ENCODE measurements at regions not wholly inside any gene's neighbourhood (a gene's known extent, or its start where the extent isn't known, plus 50 kb on each side); places are given as distances from the start of the nearest gene placed in this dataset.

DNA sequence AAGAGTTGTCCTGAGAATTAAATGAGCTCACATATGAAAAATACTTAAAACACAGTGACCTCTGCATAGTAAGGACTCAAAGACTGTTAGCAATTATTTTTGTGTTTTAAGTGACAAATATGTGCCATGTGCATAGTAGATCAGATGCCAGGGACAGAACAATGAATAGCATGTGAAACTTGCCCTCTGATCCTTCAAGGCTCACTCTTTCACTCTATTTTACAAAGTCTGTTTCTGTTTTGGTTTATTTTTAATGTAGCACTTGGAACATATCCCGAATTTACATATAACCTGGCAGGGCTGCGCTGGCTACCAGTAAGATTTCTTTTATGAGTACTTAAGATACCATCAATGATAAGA is 135.5 kb upstream of the TNFAIP3 start:
- Mint-ChIP-seq H3K27ac (no peak overlapping the region), H3K4me3 (no peak overlapping the region), H3K4me1 (ENCODE audit: low read depth) (peaks cover 14% of the 10 kb centered on the region), H3K27me3 (ENCODE audit: low read depth) (peaks cover 13% of the 10 kb centered on the region), H3K9me3 (no peaks in the 10 kb centered on the region), H3K36me3 (ENCODE audit: insufficient read depth in 2 of 2) (no peaks in the 10 kb centered on the region)
- no peak for ATAC-seq (replicated peaks in 1 of 2)
- DNase-seq, result no peak

DNA sequence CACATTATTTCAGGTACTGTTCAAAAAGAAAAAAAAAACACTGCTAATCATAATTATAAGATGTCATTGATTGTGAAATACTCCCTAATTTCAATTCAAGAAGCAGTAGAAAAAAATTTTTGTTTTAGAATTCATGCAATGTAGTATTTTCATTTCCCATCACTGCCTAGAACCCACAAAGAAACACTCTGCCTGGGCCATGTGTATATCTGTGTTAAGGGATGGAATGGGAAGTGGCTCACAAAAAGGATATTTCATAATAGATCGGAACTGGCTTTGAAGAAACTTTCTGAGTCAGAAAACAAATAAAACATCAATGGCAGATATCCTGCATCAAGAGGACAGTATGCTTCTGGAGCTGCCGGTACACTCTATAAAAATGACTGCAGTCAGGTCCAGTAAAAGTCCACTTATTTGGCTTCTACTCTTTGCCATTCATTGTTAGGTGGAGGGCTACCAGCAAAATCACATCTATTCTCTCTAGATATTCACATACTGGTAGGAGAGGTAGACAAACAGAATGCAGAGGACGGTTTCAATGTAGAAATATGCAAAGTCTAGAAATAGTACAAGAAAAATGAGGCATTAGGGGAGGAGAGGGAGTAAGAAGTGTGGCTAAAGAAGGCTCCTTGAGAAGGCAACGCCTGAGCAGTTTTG is 135.0 kb upstream of the TNFAIP3 start:
- Mint-ChIP-seq H3K36me3 (ENCODE audit: insufficient read depth in 2 of 2) (no peaks in the 10 kb centered on the region), H3K9me3 (no peaks in the 10 kb centered on the region), H3K4me1 (ENCODE audit: low read depth) (peaks cover 19% of the 10 kb centered on the region), H3K27ac (no peak overlapping the region), H3K4me3 (no peak overlapping the region), H3K27me3 (ENCODE audit: low read depth) (peaks cover 12% of the 10 kb centered on the region)
- DNase-seq, result no peak
- no peak for ATAC-seq (replicated peaks in 1 of 2)

DNA sequence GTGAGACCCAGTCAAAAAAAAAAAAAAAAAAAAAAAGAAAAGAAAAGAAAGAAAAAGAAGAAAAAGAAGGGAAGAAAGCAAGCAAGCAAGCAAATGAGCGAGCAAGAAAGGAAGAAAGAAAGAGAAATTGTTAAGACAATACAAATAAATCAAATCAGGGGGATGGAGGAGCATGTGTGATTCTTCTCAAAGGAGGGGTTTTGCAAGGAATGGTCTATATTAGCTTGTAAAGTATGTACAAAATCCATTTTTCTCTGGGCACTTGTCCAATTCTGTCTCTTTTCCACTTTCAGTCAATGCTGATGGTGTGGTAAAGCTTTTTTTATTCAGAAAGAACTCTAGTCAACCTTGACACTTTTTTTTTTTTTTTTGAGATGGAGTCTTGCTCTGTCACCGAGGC is 133.7 kb upstream of the TNFAIP3 start:
- Mint-ChIP-seq H3K9me3 (no peaks in the 10 kb centered on the region), H3K27ac (no peak overlapping the region), H3K36me3 (ENCODE audit: insufficient read depth in 2 of 2) (no peaks in the 10 kb centered on the region), H3K27me3 (ENCODE audit: low read depth) (peaks cover 9% of the 10 kb centered on the region), H3K4me3 (no peak overlapping the region), H3K4me1 (ENCODE audit: low read depth) (peaks cover 32% of the 10 kb centered on the region)
- ATAC-seq (replicated peaks in 1 of 2) (no peak), DNase-seq (no peak)

DNA sequence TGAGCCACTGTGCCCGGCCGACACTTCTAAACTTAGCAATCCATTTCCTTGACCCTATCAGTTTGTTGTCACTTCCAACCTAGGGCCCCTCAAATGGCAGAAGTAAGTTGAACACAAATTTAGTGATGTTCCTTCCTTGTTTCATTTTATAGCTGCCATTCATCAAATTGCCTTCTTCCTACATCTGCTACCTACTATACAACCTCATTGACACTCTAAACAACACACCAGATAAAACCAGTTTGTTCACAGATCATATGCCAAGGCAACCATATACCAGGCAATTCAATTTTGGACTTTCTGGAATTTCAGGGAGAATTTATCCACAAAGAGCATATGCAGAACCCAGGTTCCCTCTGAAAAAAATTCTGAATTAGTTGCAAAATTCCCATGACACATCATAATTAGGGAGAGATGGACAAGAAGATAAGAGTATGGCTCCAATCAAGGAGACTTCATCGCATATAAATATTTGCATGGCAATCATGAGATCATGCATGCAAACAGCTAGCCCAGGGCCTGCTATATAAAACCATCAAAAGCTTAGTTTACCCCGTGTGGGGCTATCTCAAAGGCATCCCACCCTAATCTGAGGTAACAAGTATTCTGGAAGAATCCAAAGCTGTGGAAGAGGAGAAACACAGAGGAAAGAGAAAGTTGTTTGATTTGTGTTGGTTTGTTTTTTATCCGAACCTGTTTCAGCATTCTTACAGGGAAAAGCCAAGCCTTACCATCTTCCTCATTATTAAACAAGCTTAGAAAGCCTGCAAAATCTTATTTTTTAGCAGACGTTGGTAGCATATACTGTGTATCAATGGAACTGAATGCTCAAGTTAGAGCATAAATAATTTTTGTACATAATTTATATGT is 132.8 kb upstream of the TNFAIP3 start:
- no peaks in the 10 kb centered on the region for H3K9me3 Mint-ChIP-seq
- peaks cover 34% of the 10 kb centered on the region for H3K4me1 Mint-ChIP-seq (ENCODE audit: low read depth)
- ATAC-seq (replicated peaks in 1 of 2) (no peak), DNase-seq (no peak)
- H3K27me3 Mint-ChIP-seq (ENCODE audit: low read depth), result peaks cover 9% of the 10 kb centered on the region
- H3K4me3 Mint-ChIP-seq, result no peak overlapping the region
- no peaks in the 10 kb centered on the region for H3K36me3 Mint-ChIP-seq (ENCODE audit: insufficient read depth in 2 of 2)
- no peak overlapping the region for H3K27ac Mint-ChIP-seq

DNA sequence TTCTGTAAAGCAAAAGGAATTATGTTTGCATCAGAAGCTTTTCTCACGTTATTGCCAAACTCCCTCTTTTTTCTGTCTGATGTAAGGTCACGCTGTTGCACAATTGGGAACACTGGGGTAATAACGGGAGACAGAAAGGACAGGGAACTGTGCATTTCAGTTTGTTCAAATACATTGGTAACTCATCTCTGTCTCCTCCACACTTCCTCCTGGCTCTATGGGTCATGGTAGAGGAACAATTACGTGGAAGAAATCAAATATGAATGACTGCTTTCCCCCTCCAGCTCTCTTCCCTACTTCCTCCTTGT is 132.2 kb upstream of the TNFAIP3 start:
- no peaks in the 10 kb centered on the region for H3K9me3 Mint-ChIP-seq
- peaks cover 14% of the 10 kb centered on the region for H3K27me3 Mint-ChIP-seq (ENCODE audit: low read depth)
- DNase-seq, result no peak
- no peak for ATAC-seq (replicated peaks in 1 of 2)
- peaks cover 34% of the 10 kb centered on the region for H3K4me1 Mint-ChIP-seq (ENCODE audit: low read depth)
- H3K4me3 Mint-ChIP-seq, result no peak overlapping the region
- H3K36me3 Mint-ChIP-seq (ENCODE audit: insufficient read depth in 2 of 2), result no peaks in the 10 kb centered on the region
- no peak overlapping the region for H3K27ac Mint-ChIP-seq

- ATAC-seq (replicated peaks in 1 of 2), result peak; percentile 93 to 94
- DNase-seq, result peak; percentile 26 to 30
- H3K27ac Mint-ChIP-seq, result no peak overlapping the region
- peaks cover 0 to 1% of the 10 kb centered on the region in 2 donors for H3K36me3 Mint-ChIP-seq (ENCODE audit: insufficient read depth in 2 of 2)
- H3K4me3 Mint-ChIP-seq, result peak overlapping the region; percentile 29 to 62
- peaks cover 21% of the 10 kb centered on the region for H3K27me3 Mint-ChIP-seq (ENCODE audit: low read depth)
- no peaks in the 10 kb centered on the region for H3K9me3 Mint-ChIP-seq
- H3K4me1 Mint-ChIP-seq (ENCODE audit: low read depth), result peaks cover 39% of the 10 kb centered on the region
Observed at GRCh38 chr6:137736048-137736818, 130.8 kb upstream of the TNFAIP3 start.

- H3K4me1 Mint-ChIP-seq (ENCODE audit: low read depth), result peaks cover 39% of the 10 kb centered on the region
- H3K27ac Mint-ChIP-seq, result no peak overlapping the region
- ATAC-seq (replicated peaks in 1 of 2) (no peak), DNase-seq (no peak)
- H3K9me3 Mint-ChIP-seq, result no peaks in the 10 kb centered on the region
- peaks cover 0 to 1% of the 10 kb centered on the region in 2 donors for H3K36me3 Mint-ChIP-seq (ENCODE audit: insufficient read depth in 2 of 2)
- H3K4me3 Mint-ChIP-seq, result peak overlapping the region; percentile 29 to 62
- peaks cover 21% of the 10 kb centered on the region for H3K27me3 Mint-ChIP-seq (ENCODE audit: low read depth)
Observed at GRCh38 chr6:137736911-137737310, 130.1 kb upstream of the TNFAIP3 start.

DNA sequence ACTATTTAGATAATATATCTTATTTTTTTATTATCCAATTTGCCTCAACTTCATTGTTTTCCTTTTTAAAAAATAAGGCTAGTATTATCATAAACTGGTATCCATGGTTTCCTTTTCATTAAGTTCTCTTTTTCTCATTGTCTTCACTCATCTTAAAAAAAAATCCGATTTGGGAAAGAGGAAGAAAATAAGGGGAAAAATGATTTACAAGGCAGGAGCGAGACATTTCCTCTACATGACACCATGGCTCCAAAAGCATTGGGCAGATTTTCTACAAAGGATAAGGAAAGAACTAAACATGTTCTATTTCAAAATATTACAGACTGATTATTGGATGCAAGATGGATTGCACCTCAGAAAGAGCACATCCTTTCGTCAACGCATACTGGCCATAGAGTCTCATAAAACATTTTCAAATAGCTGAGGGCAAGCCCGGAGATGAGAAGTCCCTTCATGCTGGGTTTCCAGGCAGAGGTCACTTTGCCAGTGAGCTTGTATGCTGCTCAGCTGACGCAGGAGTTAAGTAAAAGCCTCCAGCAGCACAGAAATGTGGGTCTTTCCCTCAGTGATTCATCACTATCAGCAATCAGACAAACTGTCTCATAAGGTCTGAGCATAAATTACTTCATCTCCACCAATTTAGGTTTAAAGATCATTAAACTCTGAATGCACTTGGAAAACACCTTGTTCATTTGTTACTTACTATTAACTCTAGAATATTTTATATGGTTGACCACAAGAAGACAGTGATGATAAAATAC is 129.0 kb upstream of the TNFAIP3 start:
- H3K27me3 Mint-ChIP-seq (ENCODE audit: low read depth), result peaks cover 21% of the 10 kb centered on the region
- no peak overlapping the region for H3K27ac Mint-ChIP-seq
- H3K36me3 Mint-ChIP-seq (ENCODE audit: insufficient read depth in 2 of 2), result peaks cover under 1 to 1% of the 10 kb centered on the region in 2 donors
- peaks cover 39% of the 10 kb centered on the region for H3K4me1 Mint-ChIP-seq (ENCODE audit: low read depth)
- DNase-seq, result no peak
- peak overlapping the region in 1 of 2 donors; percentile 17 for H3K4me3 Mint-ChIP-seq
- no peaks in the 10 kb centered on the region for H3K9me3 Mint-ChIP-seq
- peak in 1 of 2 donors; percentile 54 for ATAC-seq (replicated peaks in 1 of 2)

DNA sequence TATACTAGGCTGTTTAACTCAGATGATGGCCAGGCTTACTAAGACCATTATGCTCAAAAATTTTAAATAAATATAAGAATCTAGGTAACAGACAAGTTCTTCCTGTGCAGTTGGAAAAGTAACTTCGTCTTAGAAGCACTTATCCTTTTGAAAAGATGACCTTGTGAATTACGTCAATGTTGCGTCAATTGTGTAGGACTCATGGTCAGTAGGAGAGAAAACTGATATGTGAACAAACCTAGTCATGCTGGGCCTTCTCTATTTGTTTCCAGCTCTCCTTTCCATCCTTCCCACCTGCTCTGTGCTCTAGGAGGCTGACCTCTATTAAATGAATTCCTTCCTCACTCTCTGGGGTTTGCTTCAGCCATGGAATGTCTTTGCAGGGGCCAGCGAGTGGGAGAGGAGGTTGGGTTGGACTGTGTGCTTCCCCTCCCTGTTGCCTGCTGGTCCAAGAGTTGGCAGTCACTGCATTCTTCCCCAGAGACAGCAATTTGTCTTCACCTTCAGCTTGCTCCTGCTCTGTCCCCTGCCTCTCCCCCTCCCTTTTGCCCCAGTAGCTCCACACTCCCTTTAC is 128.0 kb upstream of the TNFAIP3 start:
- ATAC-seq (replicated peaks in 1 of 2) (no peak), DNase-seq (no peak)
- Mint-ChIP-seq H3K36me3 (ENCODE audit: insufficient read depth in 2 of 2) (peaks cover 1% of the 10 kb centered on the region in 2 donors), H3K27ac (no peak overlapping the region), H3K9me3 (no peaks in the 10 kb centered on the region), H3K4me3 (no peak overlapping the region), H3K4me1 (ENCODE audit: low read depth) (peaks cover 46% of the 10 kb centered on the region), H3K27me3 (ENCODE audit: low read depth) (peaks cover 21% of the 10 kb centered on the region)

GRCh38 chr6:137739544-137739943 is 127.5 kb upstream of the TNFAIP3 start:
- peaks cover 50% of the 10 kb centered on the region for H3K4me1 Mint-ChIP-seq (ENCODE audit: low read depth)
- H3K36me3 Mint-ChIP-seq (ENCODE audit: insufficient read depth in 2 of 2), result peaks cover 1% of the 10 kb centered on the region in 2 donors
- ATAC-seq (replicated peaks in 1 of 2) (no peak), DNase-seq (no peak)
- H3K27me3 Mint-ChIP-seq (ENCODE audit: low read depth), result peaks cover 23% of the 10 kb centered on the region
- no peak overlapping the region for H3K4me3 Mint-ChIP-seq
- no peaks in the 10 kb centered on the region for H3K9me3 Mint-ChIP-seq
- no peak overlapping the region for H3K27ac Mint-ChIP-seq

- Mint-ChIP-seq H3K27me3 (ENCODE audit: low read depth) (peaks cover 27% of the 10 kb centered on the region), H3K36me3 (ENCODE audit: insufficient read depth in 2 of 2) (peaks cover 1% of the 10 kb centered on the region in 2 donors), H3K4me3 (no peak overlapping the region), H3K27ac (no peak overlapping the region), H3K4me1 (ENCODE audit: low read depth) (peaks cover 57% of the 10 kb centered on the region), H3K9me3 (no peaks in the 10 kb centered on the region)
- no peak for ATAC-seq (replicated peaks in 1 of 2)
- DNase-seq, result no peak
Observed at GRCh38 chr6:137740091-137740755, 126.8 kb upstream of the TNFAIP3 start.
